ENCODE measurements at regions not wholly inside any gene's neighbourhood (a gene's known extent, or its start where the extent isn't known, plus 50 kb on each side); places are given as distances from the start of the nearest gene placed in this dataset.

DNA sequence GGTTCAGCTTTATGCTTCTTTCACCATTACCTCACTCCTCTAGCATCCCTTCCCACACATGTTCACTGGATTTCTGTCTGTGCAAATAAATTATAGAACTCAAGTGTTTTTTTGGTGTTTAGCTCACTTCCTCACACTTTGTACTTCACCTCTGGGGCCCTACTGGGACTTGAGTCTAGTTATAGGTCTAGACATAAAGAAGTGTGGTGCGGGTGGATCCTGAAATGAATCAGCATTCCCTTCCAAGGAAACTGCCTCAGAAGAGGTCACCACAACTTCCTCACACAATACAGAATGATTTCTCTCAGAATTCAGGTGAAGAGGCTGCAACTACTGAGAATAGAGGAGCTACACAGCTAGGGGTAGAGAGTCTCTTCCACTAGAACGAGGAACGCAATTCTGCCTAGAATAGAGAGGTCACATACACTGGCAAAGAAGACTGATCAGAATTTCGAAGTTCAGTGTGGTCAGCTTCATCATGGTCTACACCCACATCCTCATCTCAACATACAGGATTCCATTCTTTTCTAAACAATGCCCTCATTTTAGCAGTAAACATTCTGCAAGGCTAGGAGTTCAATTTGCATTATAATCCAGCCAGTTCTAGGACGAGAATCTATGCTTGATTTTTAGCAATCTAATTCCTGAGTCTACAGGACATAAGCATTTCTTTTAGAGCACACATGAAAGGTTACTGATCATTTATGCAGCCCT lies 938.7 kb upstream of the PHF14 start:
- peak in 1 of 5 experiments; percentile 88 for DNase-seq

DNA sequence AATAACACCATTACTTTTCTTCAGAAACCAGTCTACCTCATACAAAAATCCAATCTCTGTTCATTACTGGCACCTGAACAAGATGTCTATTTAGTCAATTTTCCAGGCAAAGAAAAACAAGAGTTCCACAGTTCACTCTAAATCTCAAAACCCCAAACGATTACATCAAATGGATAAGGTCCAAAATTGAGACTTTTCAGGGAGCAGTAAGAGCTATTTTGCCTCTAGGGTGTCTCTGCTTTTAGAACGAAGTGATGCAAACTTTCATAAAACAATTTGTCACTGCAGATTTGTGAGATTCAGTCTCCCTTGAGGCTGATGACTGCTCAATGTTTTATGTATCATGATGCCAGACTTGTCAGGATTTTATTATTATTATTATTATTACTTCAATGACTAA lies 937.0 kb upstream of the PHF14 start:
- DNase-seq = no peak

- no peak for DNase-seq
Observed at GRCh38 chr7:10038351-10038750, 935.3 kb upstream of the PHF14 start.

DNA sequence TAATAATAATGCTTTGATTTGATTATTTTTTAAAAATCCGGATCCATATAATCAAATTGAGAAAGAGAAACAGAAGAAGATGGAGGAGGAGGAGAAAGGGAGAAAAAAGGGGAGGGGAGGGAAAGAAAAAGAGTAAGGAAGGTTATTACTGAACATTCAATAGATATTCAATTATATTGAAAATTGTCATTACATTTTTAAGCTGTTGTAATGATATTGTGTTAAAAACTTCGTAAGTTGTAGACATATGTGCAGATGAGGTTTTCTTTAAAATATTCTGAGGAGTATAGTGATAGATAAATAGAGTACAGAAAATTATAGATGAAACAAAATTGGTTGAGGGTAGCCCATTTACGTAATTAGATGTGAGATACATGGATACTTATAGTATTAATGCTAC lies 933.0 kb upstream of the PHF14 start:
- DNase-seq = no peak

DNA sequence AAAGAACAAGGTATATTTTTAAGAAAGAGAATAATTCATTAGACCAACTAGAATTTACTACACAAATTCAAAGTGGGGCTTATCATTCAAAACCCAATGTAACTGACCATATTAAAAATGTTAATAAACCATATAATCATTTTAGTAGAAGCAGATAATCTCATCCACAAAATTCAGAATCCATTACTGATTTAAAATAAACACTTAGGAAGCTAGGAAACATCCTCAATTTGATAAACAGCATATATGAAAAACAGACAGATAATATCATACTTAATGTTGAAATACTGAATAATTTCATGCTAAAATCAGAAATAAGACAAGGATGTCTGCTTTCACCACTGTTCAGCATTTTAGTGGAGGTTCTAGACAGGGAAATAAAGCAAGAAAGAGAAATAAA lies 902.8 kb upstream of the PHF14 start:
- no peak for DNase-seq

DNA sequence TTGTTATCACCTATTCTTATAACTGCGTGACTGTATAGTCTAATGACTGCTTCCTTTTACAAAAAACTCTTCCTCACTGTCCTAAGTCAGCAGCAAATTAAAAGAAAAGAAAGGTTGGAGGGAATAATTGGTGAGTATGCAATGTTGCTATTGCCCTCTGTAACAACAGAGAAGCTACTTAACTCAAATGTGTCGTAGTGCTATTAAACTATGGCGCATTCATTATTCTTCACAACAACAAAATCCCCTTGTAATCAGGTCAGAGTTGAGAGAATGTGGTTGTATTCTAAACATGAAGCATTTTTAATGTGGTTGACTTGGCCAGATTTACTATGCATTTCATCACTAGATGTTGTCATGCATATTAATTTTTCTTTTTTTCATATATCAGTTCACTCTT lies 897.8 kb upstream of the PHF14 start:
- no peak for DNase-seq

DNA sequence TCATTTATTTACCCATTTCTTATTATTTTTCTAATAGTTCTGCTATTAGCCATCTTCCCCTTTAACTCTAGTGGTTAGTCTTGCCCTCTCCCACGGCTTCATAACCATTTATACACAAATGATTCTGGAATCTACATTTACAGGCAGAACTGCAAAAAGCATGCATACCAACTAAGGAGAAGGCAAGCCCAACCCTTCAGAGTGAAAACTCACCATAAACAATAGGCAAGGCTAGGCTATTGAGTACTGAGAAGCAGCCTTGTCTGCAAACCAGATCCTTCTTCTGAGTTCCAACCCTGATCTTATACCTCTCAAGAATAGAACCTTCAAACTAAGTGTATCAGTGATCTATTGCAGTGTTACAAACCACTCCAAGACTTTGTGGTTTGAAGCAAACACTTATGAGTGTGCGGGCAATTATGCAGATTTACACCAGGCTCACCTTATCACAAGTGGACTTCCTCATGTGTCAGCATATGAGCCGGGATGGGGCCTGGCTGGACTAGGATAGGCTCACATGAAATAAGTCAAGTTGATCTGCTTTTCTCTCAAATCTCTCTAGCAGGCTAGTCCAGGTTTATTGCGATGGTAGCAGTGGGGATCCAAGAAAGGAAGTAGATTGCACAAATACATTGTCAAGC lies 896.9 kb upstream of the PHF14 start:
- no peak for DNase-seq

DNA sequence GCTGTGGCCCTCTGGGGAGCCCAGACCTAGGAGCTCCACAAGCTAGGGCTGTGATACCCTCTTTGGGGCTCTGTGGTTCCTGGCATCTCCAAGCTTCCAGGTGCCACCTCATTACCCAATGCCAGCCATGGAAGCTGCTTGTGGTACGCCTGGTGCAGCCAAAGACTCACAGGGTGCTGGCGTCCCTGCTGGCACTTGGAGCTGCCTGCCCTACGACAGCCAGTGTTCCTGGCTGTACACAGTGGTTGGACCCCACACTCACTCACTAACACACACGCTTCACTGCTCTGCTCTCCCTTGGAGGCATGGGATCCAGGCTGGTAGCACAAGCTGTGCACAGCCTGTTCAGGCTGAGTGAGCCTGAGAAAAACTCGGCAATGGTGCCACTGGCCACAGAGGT lies 894.1 kb upstream of the PHF14 start:
- DNase-seq = no peak

DNA sequence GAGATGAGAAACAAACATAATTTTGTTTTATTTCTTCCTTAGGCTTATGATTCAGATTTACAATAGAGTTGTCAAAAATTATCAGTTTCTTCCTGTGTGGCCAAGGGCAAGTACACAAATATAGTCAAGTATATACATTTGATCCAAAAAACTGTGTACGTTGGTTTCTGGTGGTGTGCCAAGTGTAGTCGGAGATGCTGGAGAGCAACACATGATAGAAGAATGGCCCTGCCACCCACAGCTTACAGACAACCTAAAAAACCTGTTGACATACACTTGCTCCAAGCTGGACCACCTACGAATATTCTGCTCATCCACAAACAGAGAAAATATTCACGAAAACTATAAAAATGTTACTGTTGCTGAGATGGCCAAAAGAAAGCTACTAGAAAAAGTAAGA lies 890.8 kb upstream of the PHF14 start:
- no peak for DNase-seq

- no peak for DNase-seq
Observed at GRCh38 chr7:10083766-10084165, 889.9 kb upstream of the PHF14 start.

- no peak for DNase-seq
Observed at GRCh38 chr7:10085231-10085630, 888.4 kb upstream of the PHF14 start.

DNA sequence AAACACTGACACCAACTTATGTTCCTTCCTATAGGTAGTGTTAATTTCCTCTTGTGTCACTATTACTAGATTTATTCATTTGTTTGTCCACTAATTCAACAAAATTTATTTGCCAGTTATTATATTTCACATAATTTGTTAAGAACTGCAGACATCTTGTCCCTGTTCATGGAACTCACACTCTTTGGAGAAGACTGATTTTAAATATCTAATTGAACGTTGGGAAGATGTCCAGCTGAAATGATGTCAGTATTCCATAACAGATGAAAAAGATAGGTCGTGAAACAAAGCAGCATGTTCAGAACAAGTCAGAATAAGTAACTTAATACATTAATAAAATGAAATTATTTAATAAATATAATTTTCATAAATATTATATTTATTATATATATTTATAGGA lies 873.1 kb upstream of the PHF14 start:
- no peak for DNase-seq

- no peak for DNase-seq
Observed at GRCh38 chr7:10101351-10101750, 872.3 kb upstream of the PHF14 start.

DNA sequence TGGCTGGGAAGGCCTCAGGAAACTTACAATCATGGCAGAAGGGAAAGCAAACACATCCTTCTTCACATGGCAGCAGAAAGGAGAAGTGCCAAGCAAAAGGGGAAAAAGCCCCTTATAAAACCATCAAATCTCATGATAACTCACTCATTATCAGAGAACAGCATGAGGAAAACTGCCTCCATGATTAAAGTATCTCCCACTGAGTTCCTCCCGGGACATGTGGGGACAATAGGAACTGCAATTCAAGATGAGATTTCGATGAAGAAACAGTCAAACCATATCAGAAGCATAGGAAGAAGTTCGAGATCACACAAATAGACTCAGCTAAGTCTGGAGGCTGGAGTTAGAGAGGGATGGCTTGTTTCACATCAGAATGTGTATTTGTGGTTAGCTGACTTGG lies 869.4 kb upstream of the PHF14 start:
- no peak for DNase-seq

DNA sequence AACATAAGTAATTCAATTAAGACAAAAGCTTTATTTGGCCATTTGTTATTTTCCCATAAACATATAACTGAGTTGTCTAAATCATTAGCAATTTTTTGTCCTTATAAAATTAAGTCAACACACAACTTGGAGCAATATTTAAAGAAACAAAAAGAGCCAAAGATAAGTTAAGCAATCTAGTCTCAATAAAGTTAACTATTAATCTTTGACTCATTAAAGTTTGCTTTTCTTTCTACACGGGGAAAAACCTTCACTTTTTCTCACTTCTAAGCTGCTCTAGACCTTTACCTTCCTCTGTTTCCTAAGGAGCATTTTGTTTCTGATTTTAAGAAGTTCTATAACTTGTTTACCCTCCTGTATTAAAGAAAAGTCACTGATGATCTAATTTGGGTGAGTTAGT lies 867.1 kb upstream of the PHF14 start:
- DNase-seq = no peak

GRCh38 chr7:10116511-10116910 lies 857.2 kb upstream of the PHF14 start:
- no peak for DNase-seq

- no peak for DNase-seq
Observed at GRCh38 chr7:10117815-10118214, 855.9 kb upstream of the PHF14 start.

GRCh38 chr7:10120936-10121335 lies 852.7 kb upstream of the PHF14 start:
- DNase-seq = no peak

DNA sequence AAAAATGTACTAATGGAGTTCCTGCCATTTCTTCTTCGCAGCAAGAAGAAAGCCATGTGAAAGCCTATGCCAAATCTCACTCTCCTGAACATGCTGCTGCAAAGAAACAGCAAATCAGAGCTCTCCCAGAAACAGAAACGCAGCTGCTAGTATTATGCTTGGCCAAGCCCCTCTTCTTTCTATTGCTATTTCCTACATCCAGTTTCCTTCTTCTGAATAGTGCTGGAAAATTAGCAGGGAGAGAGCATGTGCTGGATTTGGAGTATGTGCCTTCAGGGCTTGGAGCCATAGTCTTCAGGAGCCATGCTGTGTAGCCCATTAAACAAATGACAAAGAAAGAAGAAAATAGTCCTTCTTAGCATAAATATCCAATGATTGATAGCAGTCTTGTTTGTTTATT lies 852.0 kb upstream of the PHF14 start:
- no peak for DNase-seq

GRCh38 chr7:10122551-10123100 lies 851.0 kb upstream of the PHF14 start:
- no peak for DNase-seq

DNA sequence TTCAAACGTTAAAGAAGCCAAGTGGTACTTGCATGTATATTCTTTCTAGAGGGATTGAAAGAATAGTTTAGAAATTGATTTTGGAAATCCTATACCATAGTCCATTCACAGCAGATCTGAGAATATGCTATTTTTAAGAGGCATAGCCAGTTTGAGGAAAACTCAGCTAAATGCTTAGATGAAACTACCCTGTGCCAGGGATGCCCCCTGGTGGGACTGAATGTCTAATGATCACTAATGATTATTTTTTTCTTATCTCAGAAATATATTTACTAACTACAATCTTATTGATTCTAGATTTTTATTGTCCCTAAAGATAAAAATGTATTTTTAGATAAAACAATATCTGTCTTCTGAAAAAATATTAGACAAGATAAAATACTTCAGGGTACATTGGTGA lies 844.9 kb upstream of the PHF14 start:
- no peak for DNase-seq

DNA sequence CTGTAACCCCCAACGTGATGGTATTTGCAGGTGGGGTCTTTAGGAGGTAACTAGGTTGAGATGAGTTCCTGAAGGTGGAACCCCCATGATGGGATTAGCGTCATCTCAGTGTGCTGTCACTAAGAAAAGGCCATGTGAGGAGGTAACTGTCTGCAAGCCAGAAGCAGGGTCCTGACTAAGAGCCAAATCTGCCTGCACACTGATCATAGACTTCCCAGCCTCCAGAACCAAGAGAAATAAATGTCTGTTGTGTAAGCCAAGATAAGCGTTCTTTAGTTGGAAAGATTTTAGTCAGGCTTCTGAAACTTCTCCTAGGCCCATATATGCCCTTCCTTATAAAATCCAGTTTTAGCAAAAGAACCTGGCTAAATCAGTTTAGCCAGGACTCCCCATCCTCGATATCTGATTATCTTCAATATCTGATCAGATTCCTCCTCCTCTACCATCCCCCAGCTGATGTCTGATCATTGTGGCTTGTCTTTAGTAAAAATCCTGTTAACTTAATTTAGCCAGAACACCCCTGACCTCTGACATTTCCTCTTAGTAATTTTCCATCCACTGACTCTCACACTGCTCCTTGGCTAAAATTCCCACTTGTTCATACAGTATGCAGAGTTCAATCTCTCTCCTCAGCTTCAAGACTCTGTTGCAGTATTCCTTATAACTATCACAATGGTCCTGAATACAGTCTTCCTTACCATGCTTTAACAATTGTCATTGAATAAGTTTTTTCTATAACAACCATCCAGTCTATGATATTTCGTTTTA lies 835.4 kb upstream of the PHF14 start:
- DNase-seq = no peak

- no peak for DNase-seq
Observed at GRCh38 chr7:10146271-10146670, 827.4 kb upstream of the PHF14 start.

DNA sequence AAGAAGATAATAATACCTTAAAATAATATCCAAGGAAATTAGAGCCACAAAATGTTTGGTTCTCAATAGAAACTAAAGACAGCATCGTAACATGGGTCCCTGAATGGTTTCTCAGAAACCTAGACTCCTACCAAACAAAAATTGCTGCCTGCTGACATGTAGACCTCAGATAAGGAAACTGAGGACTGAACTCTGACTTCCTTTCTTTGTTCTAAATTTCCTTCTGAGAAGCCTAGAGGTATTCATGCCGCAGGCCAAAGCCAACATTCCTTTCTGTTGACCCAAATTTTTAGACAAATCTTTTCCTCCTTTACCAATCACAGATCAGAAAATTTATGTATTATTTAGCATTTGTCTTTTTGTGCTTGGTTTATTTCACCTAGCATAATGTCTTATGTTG lies 816.7 kb upstream of the PHF14 start:
- DNase-seq = no peak
